ENCODE measurements at regions not wholly inside any gene's neighbourhood (a gene's known extent, or its start where the extent isn't known, plus 50 kb on each side); places are given as distances from the start of the nearest gene placed in this dataset.
"Not testable (repeated sequence)": the region's sequence is repeated elsewhere in the genome, so short reads cannot be mapped to it uniquely, and the experiment has no call there.

- H3K4me3 ChIP-seq (ENCODE audit: low read length): no peak overlapping the region
- TF ChIP-seq, protein P1, sequence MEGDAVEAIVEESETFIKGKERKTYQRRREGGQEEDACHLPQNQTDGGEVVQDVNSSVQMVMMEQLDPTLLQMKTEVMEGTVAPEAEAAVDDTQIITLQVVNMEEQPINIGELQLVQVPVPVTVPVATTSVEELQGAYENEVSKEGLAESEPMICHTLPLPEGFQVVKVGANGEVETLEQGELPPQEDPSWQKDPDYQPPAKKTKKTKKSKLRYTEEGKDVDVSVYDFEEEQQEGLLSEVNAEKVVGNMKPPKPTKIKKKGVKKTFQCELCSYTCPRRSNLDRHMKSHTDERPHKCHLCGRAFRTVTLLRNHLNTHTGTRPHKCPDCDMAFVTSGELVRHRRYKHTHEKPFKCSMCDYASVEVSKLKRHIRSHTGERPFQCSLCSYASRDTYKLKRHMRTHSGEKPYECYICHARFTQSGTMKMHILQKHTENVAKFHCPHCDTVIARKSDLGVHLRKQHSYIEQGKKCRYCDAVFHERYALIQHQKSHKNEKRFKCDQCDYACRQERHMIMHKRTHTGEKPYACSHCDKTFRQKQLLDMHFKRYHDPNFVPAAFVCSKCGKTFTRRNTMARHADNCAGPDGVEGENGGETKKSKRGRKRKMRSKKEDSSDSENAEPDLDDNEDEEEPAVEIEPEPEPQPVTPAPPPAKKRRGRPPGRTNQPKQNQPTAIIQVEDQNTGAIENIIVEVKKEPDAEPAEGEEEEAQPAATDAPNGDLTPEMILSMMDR (IDR thresholded peaks at IDR 0.05; ENCODE audit: insufficient read depth, low read depth, low read length, missing control alignments): no peak
- DNase-seq (ENCODE audit: low read depth): peak; percentile 94
Measured at GRCh38 chr1:116290085-116290705, 82.8 kb upstream of the ATP1A1 start.

GRCh38 chr1:116291024-116291423 is 82.0 kb upstream of the ATP1A1 start:
- no peak for DNase-seq (ENCODE audit: low read depth)
- H3K4me3 ChIP-seq (ENCODE audit: low read length): no peak overlapping the region
- TF ChIP-seq, protein P1 (IDR thresholded peaks at IDR 0.05; ENCODE audit: insufficient read depth, low read depth, low read length, missing control alignments): no peak

DNA sequence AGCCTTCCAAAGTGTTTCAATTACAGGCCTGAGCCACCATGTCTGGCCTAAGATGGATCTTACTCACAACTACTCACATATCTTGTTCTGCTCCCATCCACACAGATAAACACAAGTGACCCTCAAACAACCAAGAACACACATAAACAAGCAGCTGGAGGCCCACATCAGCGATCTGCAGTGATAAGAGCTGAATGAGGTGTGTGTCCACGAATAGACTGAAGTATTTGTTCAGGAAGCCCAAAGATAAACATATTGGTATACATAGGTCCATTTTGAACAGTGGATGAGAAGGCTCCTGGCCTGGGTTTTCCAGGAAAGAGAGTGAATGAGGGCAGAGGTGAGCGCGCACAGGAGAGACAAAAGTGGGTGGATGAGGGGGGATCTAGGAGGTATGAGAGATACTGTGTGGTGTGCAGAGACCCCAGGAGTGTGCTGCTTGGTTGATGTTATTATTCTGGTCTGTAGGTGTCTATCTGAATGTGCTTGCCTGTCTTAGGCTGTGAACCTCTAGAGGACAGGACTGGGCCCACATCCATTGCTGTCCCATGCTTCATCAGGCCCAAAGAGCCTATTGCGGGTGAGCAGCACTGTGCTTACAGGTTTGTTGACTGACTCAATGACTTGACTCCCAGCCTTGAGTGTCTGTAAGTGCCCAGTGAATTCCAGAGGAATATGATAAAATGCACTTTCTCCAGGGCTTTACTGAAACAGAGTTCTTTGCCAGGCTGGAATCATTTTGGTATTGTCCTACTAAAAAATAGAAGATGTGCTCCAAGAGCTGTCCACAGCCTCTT is 79.9 kb upstream of the ATP1A1 start:
- DNase-seq (ENCODE audit: low read depth): no peak
- no peak overlapping the region for H3K4me3 ChIP-seq (ENCODE audit: low read length)
- TF ChIP-seq, protein P1 (IDR thresholded peaks at IDR 0.05; ENCODE audit: insufficient read depth, low read depth, low read length, missing control alignments): no peak

- no peak overlapping the region for H3K4me3 ChIP-seq (ENCODE audit: low read length)
- no peak for DNase-seq (ENCODE audit: low read depth)
- TF ChIP-seq, protein P1 (IDR thresholded peaks at IDR 0.05; ENCODE audit: insufficient read depth, low read depth, low read length, missing control alignments): no peak
Measured at GRCh38 chr1:116297495-116298212, 75.4 kb upstream of the ATP1A1 start.

- not testable (repeated sequence) for DNase-seq (ENCODE audit: low read depth); H3K4me3 ChIP-seq (ENCODE audit: low read length)
Measured at GRCh38 chr1:116298213-116298579, 74.8 kb upstream of the ATP1A1 start.

- TF ChIP-seq, protein P1 (IDR thresholded peaks at IDR 0.05; ENCODE audit: insufficient read depth, low read depth, low read length, missing control alignments): no peak
- DNase-seq (ENCODE audit: low read depth): no peak
- H3K4me3 ChIP-seq (ENCODE audit: low read length): no peak overlapping the region
Measured at GRCh38 chr1:116298746-116299145, 74.3 kb upstream of the ATP1A1 start.

DNA sequence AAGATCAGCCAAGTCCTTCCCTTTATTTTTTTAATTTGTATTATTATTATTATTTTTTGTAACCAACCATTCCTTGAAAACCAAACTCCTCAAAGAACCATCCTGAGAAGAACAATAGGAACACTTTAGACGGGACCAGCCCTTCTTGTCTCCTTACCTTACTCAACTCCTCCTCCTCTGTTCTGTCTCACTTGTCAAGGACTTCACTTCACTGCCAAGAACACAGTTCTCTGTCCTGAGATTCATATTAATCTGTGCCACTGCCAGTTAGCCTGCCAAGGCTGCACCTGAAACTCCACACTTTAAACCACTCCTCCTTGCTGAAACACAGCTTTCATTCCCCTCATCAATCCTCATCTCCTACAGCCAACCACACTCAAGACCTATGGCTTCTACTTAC is 73.8 kb upstream of the ATP1A1 start:
- no peak for DNase-seq (ENCODE audit: low read depth)
- H3K4me3 ChIP-seq (ENCODE audit: low read length): no peak overlapping the region
- TF ChIP-seq, protein P1 (IDR thresholded peaks at IDR 0.05; ENCODE audit: insufficient read depth, low read depth, low read length, missing control alignments): no peak

Data from epithelial cell of esophagus (primary cell).